CD1c-positive myeloid dendritic cell (primary cell): ENCODE measurements at regions not wholly inside any gene's neighbourhood (a gene's known extent, or its start where the extent isn't known, plus 50 kb on each side); places are given as distances from the start of the nearest gene placed in this dataset.
"Not testable (repeated sequence)": the region's sequence is repeated elsewhere in the genome, so short reads cannot be mapped to it uniquely, and the experiment has no call there.

Experiments
- DNase-seq: peaks from one replicate; pipeline ENCODE4 v3.0.0-alpha.2; 2016; ENCODE audit errors: extremely low spot score

- DNase-seq = no peak
These were observed 458.3 kb downstream of the ETNK1 start for GRCh38 chr12:23083267-23083666.

DNA sequence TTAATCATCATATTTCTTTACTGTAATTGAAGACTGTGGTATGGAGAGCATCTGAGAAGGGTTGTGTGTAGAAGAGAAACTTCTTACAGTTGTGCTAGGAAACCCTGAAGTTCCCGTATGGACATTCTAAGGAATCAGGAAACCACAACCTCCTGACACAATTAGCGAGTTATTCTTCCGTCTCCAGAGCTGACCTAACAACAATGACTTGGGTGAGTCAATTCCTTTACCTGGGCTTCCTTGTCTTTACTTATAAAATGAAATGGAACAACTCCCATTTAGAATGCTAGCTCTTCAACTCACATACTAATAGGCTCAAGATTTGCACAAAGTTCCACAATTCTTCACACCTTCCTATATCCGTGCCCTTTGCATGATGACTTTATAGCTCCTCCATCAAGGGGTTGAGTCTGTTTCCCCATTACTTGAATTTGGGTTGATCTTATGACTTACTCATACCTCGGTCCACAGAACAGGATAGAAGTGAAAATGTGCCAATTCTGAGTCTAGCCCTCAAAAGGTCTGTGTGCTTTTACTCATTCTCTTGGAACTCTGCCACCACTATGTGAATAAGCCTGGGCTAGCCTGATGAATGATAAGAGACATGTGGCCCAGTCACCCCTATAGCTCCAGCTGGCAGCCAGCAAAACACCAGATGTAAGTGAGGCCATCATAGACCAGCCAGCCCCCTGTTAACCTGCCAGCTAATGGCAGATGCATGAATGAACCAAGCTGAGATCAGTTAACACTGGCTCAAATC is 459.4 kb downstream of the ETNK1 start:
- no peak for DNase-seq

- no peak for DNase-seq
These were observed 463.6 kb downstream of the ETNK1 start for GRCh38 chr12:23088594-23088993.

DNA sequence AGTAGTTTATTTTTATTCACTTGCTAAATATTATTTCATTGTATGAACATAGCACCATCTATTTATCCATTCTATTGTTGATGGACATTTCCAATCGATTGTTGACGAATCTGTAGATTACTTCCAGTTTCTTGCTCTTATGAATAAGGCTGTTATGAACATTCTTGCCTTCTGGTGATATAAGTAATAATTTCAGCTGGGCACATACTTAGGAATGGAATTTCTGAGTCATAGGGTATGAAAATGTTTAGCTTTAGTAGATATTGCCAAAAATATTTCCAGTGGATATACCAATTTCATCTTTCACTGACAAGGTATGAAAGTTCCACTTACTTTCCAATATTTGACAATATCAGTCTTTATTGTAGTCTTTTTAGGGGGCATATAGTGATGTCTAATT is 468.5 kb downstream of the ETNK1 start:
- DNase-seq = no peak

GRCh38 chr12:23096321-23096720 is 471.4 kb downstream of the ETNK1 start:
- DNase-seq = no peak

- no peak for DNase-seq
These were observed 473.1 kb downstream of the ETNK1 start for GRCh38 chr12:23098110-23098509.

GRCh38 chr12:23098517-23098916 is 473.5 kb downstream of the ETNK1 start:
- DNase-seq = no peak

GRCh38 chr12:23099104-23099503 is 474.1 kb downstream of the ETNK1 start:
- no peak for DNase-seq

DNA sequence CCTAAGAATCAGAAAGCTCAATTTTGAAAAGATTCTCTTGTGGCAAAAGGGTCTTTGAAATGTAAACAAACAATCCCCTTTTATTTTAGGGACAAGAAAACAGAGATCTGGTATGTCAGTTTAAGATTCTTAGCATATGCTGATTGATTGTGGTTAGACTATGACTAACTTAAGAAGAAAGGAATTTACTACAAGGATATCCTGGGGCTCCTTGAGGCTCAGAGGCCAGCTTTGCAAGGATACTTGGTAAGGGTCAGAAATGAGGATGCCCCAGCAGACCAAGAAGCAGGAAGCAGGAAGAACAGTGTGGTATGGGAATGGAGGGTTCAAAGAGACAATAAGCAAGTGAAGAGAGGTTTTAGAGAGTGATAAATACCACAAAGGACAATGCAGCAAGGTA is 474.6 kb downstream of the ETNK1 start:
- DNase-seq = no peak

DNA sequence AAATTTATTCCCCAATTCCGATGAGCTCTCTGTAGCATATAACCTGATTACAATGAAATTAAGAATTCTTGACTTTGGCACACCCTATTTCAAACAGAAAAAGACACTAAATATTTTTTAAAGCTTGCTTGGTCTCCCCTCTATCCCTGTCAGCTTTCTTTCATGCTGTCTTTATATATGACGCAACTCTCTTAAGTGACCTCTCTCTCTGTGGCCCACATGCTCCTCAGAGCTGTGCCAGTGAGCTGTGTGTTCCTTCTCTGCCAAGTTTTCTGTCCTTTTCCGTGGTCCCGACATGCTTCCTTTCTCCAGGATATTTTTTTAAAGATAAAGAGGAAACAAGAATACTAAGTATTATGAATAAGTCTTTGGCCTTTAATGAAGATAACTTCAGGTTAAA is 484.0 kb downstream of the ETNK1 start:
- DNase-seq = no peak

- DNase-seq = no peak
These were observed 488.8 kb downstream of the ETNK1 start for GRCh38 chr12:23113781-23114180.

- DNase-seq = no peak
These were observed 491.0 kb downstream of the ETNK1 start for GRCh38 chr12:23115984-23116383.

GRCh38 chr12:23126794-23127193 is 501.8 kb downstream of the ETNK1 start:
- no peak for DNase-seq

DNA sequence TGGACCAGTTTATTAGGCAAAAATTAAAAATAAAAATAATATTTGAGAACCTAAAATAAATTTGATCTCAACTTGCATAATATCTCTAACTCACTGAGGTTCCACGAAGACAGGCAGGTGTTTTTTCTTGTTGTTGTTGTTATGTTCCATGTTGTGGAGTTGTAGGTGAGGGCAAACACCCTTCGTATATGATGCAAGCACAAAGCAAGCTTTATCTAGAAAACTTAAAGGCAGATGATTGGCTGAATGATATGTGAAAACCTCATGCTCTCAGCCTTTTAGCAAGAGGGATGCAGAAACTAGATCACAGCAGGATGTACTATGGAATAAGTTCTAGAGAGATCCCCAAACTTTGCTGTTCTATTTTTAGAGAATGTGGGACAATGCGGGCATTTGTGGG is 502.7 kb downstream of the ETNK1 start:
- no peak for DNase-seq

DNA sequence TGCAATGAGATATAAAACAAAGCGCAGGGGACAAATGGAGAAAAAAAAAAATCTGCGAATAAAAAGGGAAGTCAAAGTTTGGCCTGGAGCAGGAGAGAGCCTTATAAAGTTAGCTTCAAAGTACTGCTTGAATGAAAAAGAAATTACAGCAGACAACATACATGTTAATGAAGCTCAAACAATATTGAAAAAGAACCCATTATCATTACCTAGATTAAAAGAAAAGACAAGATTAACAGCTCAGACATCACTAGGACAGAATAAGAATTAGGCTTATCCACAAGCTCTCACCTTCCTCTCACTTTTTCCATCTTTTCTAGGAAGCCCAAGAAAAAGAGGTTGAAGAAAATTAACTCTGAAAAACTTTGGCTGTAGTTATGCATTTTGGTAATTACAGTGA is 503.5 kb downstream of the ETNK1 start:
- no peak for DNase-seq

- no peak for DNase-seq
These were observed 507.4 kb downstream of the ETNK1 start for GRCh38 chr12:23132357-23132756.

DNA sequence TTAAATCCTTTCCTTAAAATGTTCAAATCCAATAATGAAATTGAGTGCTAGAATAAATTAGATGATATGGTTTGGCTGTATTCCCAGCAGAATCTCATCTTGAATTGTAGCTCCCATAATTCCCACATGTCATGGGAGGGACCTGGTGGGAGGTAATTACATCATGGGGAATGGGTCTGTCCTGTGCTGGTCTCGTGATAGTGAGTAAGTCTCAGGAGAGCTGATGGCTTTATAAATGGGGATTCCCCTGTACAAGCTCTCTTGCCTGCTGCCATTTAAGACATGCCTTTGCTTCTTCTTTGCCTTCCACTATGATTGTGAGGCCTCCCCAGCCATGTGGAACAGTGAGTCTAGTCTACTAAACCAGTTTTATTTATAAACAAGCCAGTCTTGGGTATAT is 508.5 kb downstream of the ETNK1 start:
- DNase-seq = no peak

DNA sequence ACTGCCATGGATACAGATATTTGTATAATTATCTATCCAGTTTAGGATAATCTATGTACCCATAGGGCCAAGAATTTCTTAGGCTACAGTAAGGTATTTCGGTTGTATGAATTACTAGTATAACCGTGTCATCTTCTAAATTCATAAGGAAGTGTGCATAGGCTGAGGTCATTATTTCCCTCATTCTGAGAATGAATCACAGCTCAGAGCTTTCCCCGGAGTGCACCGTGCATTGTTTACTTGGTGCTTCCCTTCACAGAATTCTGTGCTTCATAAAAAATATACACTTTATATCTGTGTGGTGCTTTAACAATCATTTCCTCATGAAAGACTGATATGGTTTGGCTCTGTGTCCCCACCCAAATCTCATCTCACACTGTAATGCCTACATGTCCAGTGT is 514.1 kb downstream of the ETNK1 start:
- no peak for DNase-seq

DNA sequence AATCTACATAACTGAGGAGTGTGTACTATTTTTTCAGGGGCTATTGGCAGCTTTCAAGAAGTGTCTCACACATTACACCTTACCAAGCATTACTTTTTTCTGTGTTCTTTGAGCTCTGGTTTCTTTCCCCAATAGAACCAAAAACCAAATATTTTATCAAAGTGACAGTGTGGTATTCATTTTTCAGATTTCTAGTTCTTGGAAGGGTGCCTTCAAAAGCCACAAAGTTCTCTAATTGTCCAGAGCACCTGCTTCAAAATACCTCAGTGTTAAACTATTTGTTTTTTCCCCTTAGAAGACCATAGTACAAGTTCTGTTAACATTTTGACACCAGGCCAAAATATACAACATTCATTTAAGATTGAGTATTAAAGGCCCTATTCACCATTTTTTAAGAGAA is 515.7 kb downstream of the ETNK1 start:
- DNase-seq = no peak

GRCh38 chr12:23141335-23141734 is 516.4 kb downstream of the ETNK1 start:
- no peak for DNase-seq

- DNase-seq = not testable (repeated sequence)
These were observed 521.1 kb downstream of the ETNK1 start for GRCh38 chr12:23146070-23146469.

- DNase-seq = no peak
These were observed 543.5 kb downstream of the ETNK1 start for GRCh38 chr12:23168459-23168858.

GRCh38 chr12:23169012-23169695 is 544.2 kb downstream of the ETNK1 start:
- no peak for DNase-seq

DNA sequence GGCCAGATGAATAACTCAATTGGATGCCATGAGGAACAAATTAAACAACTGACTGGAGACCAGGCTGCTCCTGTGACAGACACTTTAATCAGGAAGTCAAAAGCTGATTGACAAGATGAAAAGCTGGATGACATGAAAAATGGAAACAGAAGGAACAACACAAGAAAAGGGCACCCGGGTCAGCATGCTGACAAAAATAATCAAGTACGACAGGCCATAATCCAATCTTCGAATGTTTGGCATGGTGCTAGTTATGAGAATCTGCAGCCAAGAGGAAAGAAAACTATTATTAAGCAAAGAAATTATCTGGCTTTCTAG is 544.7 kb downstream of the ETNK1 start:
- DNase-seq = no peak
